Activated CD4-positive, alpha-beta T cell treated with anti-CD3 and anti-CD28 coated beads for 36 hours (primary cell): ENCODE measurements at regions not wholly inside any gene's neighbourhood (a gene's known extent, or its start where the extent isn't known, plus 50 kb on each side); places are given as distances from the start of the nearest gene placed in this dataset.
"Not testable (repeated sequence)": the region's sequence is repeated elsewhere in the genome, so short reads cannot be mapped to it uniquely, and the experiment has no call there.

Experiments used
- ATAC-seq: fragments of 200-7000 bp; cut with Tn5 transposase; one replicate; pipeline ENCODE4 v1.10.0; 2021; ENCODE audit warnings: mild to moderate bottlenecking, moderate library complexity
- CTCF ChIA-PET: fragments of 350-600 bp; sonication (Branson Sonifier 250); formaldehyde crosslinking; loops from one replicate; lab custom pipeline; 2021; ENCODE audit warnings: antibody characterized with exemption; lab: Charles Lee
- POLR2A ChIA-PET: fragments of 350-600 bp; sonication (Branson Sonifier 250); formaldehyde crosslinking; loops from one replicate; lab custom pipeline; 2021; ENCODE audit warnings: antibody characterized with exemption, inconsistent platforms; lab: Charles Lee
- DNase-seq: peaks from one replicate; pipeline ENCODE4 v3.0.0-alpha.2; 2020
- H3K27ac Mint-ChIP-seq: one replicate; pipeline ENCODE4 v1.8.0; 2021; ENCODE audit warnings: mixed read lengths
- H3K27me3 Mint-ChIP-seq: one replicate; pipeline ENCODE4 v1.8.0; 2021; ENCODE audit warnings: mixed read lengths
- H3K36me3 Mint-ChIP-seq: one replicate; pipeline ENCODE4 v1.8.0; 2021; ENCODE audit warnings: low read depth, mixed read lengths
- H3K4me1 Mint-ChIP-seq: one replicate; pipeline ENCODE4 v1.8.0; 2021; ENCODE audit warnings: mixed read lengths
- H3K4me3 Mint-ChIP-seq: one replicate; pipeline ENCODE4 v1.8.0; 2021; ENCODE audit warnings: mild to moderate bottlenecking, moderate library complexity, mixed read lengths
- H3K9me3 Mint-ChIP-seq: one replicate; pipeline ENCODE4 v1.8.0; 2021; ENCODE audit warnings: low read depth, mixed read lengths
- intact Hi-C, 2 experiments: fragments of 100-400 bp; cut with DNase I in 1 of 2; cut with micrococcal nuclease in 1 of 2; formaldehyde crosslinking; loops; one replicate each; pipeline versions ENCODE4 v1.14.2 to v1.15.1; 2022 to 2024; cut with DNase I, micrococcal nuclease

DNA sequence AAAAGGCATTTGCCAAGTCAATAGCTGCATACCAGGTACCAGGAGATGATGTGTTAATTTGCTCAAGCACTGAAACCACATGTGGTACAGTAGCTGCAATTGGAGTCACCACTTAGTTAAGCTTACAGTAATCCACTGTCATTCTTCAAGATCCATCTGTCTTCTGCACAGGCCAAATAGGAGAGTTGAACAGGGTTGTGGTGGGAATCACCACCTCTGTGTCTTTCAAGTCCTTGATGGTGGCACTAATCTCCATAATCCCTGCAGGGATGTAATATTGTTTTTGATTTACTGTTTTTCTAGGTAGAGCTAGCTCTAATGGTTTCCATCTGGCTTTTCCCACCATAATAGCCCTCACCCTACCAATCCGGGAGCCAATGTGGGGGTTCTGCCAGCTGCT, 91.9 kb downstream of the FCRL5 start:
- no peaks in the 10 kb centered on the region for H3K36me3 Mint-ChIP-seq
- ATAC-seq (no peak), DNase-seq (no peak)
- H3K27ac Mint-ChIP-seq, result no peak overlapping the region
- H3K4me3 Mint-ChIP-seq, result no peak overlapping the region
- H3K9me3 Mint-ChIP-seq, result no peaks in the 10 kb centered on the region
- intact Hi-C loops, result no loop called here
- ChIA-PET POLR2A (no interaction called here), CTCF (interaction anchor here (0.8 kb wide), 1 partner anchor 20 kb away, joined by 3 read pairs; no protein-coding TSS in a partner anchor)
- peaks cover 5% of the 10 kb centered on the region for H3K27me3 Mint-ChIP-seq
- H3K4me1 Mint-ChIP-seq, result no peaks in the 10 kb centered on the region

DNA sequence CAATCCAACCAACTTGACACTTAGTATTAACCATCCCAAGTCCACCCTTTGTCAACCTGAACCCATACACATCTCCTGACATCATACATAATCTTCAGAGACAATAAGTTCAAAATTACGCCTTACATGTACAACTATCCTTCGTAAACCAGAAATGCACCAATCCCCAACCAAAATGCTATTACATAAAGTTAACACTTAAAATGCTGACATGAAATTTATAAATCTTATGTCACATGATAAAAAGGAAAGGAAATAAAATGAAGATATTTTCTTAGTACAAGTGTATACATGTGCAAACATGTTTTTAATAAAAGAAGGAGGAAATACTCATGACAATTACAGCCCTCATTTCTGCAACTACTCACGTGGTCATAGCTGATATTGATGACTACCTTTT, 95.0 kb downstream of the FCRL5 start:
- CTCF ChIA-PET, result no interaction called here
- DNase-seq (no peak), ATAC-seq (no peak)
- Mint-ChIP-seq H3K9me3 (no peaks in the 10 kb centered on the region), H3K4me3 (no peak overlapping the region), H3K36me3 (no peaks in the 10 kb centered on the region), H3K27ac (no peak overlapping the region), H3K4me1 (no peaks in the 10 kb centered on the region), H3K27me3 (peaks cover 8% of the 10 kb centered on the region)
- intact Hi-C loops, result no loop called here
- POLR2A ChIA-PET, result no interaction called here

DNA sequence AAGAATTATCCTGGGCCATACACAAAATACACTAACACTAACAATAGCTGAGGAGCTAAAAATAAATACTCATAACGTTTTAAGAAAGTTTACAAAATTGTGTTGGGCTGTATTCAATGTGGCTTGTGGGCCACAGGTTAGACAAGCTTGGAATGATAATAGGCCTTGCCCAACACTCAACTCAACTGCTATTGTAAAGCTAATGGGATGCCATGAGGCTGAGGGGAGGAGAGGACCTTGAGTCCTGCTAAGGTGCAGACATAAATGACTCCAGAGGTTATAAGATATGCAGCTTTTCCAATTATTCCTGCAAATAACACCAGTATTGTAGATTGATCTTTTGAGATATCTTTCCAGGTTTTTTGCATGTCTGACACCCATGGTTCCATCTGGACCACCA, 97.0 kb downstream of the FCRL5 start:
- intact Hi-C loops, result no loop called here
- Mint-ChIP-seq H3K4me3 (no peak overlapping the region), H3K27ac (no peak overlapping the region), H3K36me3 (no peaks in the 10 kb centered on the region), H3K9me3 (no peaks in the 10 kb centered on the region), H3K4me1 (no peaks in the 10 kb centered on the region), H3K27me3 (peaks cover 8% of the 10 kb centered on the region)
- POLR2A ChIA-PET, result no interaction called here
- no peak for ATAC-seq
- CTCF ChIA-PET, result no interaction called here
- no peak for DNase-seq

DNA sequence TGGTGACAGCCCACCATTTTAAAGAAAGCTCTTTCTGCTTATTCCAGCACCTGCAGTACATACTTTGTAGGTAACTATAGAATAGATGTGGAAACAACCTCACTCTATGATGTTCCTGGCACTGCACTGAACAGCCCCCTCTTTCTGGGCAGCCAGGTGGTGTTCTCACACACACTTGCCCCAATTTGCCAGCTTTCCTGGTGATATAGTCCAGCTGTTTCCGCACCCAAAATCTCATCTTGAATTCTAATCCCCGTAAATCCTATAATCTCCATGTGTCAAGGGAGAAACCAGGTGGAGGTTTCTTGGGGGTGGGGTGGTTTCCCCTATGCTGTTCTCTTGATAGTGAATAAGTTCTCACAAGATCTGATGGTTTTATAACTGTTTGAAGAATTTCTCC, 102.2 kb downstream of the FCRL5 start:
- CTCF ChIA-PET, result no interaction called here
- no peak for DNase-seq
- Mint-ChIP-seq H3K4me3 (no peak overlapping the region), H3K9me3 (no peaks in the 10 kb centered on the region), H3K4me1 (no peaks in the 10 kb centered on the region), H3K27me3 (peaks cover 3% of the 10 kb centered on the region), H3K27ac (no peak overlapping the region), H3K36me3 (no peaks in the 10 kb centered on the region)
- POLR2A ChIA-PET, result no interaction called here
- ATAC-seq, result no peak
- intact Hi-C loops, result no loop called here

DNA sequence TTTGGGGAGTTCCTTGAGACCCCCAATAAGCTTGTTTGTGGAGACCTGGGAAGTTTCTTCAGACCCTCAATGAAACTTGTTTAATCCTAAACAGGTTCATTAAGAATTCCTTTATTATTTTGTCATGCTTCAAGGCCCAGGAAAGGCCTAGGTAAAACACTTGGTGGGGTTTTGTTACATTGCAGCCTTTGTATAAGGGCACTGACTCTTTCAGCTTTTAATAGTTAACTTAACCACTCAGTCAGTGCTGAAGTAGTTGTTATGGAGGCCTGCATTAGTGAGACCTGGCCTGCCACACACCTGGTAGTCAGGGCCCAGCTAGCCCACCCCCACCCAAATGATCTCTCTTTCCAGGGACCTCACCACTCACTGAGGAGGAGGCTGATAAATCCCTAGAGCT, 103.7 kb downstream of the FCRL5 start:
- ChIA-PET POLR2A (no interaction called here), CTCF (no interaction called here)
- Mint-ChIP-seq H3K9me3 (no peaks in the 10 kb centered on the region), H3K4me1 (no peaks in the 10 kb centered on the region), H3K27me3 (peaks cover under 1% of the 10 kb centered on the region), H3K36me3 (no peaks in the 10 kb centered on the region), H3K27ac (no peak overlapping the region), H3K4me3 (no peak overlapping the region)
- no peak for ATAC-seq
- intact Hi-C loops, result no loop called here
- DNase-seq, result no peak

DNA sequence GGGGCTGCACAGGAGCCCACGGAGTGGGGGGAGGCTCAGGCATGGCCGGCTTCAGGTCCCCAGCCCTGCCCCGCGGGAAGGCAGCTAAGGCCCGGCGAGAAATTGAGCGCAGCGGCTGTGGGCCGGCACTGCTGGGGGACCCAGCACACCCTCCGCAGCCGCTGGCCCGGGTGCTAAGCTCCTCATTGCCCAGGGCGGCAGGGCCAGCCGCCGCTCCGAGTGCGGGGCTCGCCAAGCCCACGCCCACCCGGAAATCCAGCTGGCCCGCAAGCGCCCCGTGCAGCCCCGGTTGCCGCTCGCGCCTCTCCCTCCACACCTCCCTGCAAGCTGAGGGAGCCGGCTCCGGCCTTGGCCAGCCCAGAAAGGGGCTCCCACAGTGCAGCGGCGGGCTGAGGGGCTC, 106.0 kb downstream of the FCRL5 start:
- DNase-seq, H3K9me3 Mint-ChIP-seq, H3K27me3 Mint-ChIP-seq, H3K36me3 Mint-ChIP-seq, H3K4me3 Mint-ChIP-seq, H3K27ac Mint-ChIP-seq, POLR2A ChIA-PET, ATAC-seq, H3K4me1 Mint-ChIP-seq, intact Hi-C loops: not testable (repeated sequence)
- CTCF ChIA-PET, result interaction anchor here (0.6 kb wide), 1 partner anchor 250 kb away, joined by 3 read pairs; no protein-coding TSS in a partner anchor

DNA sequence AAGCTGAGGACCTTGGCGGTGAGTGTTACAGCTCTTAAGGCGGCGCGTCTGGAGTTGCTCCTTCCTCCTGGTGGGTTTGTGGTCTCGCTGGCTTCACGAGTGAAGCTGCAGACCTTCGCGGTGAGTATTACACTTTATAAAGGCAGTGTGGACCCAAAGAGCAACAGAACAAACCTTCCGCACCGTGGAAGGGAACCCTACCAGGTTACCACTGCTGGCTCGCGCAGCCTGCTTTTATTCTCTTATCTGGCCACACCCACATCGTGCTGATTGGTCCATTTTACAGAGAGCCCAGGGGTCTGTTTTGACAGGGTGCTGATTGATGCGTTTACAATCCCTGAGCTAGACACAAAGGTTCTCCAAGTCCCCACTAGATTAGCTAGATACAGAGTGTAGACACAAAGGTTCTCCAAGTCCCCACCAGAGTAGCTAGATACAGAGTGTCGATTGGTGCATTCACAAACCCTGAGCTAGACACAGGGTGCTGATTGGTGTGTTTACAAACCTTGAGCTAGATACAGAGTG, 106.6 kb downstream of the FCRL5 start:
- ATAC-seq, H3K4me3 Mint-ChIP-seq, H3K27ac Mint-ChIP-seq, H3K4me1 Mint-ChIP-seq, H3K9me3 Mint-ChIP-seq, DNase-seq, intact Hi-C loops, POLR2A ChIA-PET, H3K36me3 Mint-ChIP-seq, H3K27me3 Mint-ChIP-seq: not testable (repeated sequence)
- CTCF ChIA-PET, result interaction anchor here (0.6 to 1.6 kb wide), 2 partner anchors 50 to 250 kb away, joined by 3 to 5 read pairs; no protein-coding TSS in a partner anchor

DNA sequence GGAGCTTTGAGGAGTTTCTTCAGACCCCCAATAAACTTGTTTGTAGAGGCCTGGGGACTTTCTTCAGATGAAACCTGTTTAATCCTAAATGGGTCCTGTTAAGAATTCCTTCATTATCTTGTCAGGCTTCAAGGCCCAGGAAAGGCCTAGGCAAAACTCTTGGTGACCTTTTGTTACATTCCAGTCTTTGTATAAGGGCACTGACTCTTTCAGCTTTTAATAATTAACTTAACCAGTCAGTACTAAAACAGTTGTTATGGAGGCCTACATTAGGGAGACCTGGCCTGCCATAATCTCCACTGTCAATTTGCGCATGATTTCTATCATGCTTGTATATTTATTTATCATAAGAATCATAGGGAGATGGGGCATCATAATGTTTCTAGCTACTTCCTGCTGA, 110.2 kb downstream of the FCRL5 start:
- ChIA-PET CTCF (no interaction called here), POLR2A (no interaction called here)
- no peaks in the 10 kb centered on the region for H3K27me3 Mint-ChIP-seq
- ATAC-seq, result no peak
- no peak for DNase-seq
- intact Hi-C loops, result no loop called here
- H3K27ac Mint-ChIP-seq, result no peak overlapping the region
- H3K36me3 Mint-ChIP-seq, result no peaks in the 10 kb centered on the region
- H3K4me3 Mint-ChIP-seq, result no peak overlapping the region
- H3K9me3 Mint-ChIP-seq, result no peaks in the 10 kb centered on the region
- no peaks in the 10 kb centered on the region for H3K4me1 Mint-ChIP-seq

DNA sequence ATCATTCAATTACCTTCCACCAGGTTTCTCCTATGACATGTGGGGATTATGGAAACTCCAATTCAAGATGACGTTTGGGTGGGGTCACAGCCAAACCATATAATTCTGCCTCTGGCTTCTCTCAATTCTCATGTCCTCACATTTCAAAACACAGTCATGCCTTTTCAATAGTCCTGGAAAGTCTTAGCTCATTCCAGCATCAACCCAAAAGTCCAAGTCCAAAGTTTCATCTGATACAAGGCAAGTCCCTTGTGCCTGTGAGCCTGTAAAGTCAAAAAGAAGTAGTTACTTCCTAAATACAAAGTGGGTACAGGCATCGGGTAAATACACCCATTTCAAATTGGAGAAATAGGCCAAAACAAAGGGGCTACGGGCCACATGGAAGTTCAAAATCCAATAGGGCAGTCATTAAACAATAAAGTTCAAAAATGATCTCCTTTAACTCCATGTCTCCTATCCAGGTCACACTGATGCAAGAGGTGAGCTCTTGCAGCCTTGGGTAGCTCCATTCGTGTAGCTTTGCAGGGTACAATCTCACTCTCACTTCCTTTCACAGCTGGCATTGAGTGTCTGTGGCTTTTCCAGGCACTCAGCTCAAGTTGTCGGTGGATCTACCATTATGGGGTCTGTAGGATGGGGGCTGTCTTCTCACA, 112.9 kb downstream of the FCRL5 start:
- no peak overlapping the region for H3K27ac Mint-ChIP-seq
- no peak for DNase-seq
- ChIA-PET CTCF (no interaction called here), POLR2A (no interaction called here)
- peaks cover 10% of the 10 kb centered on the region for H3K27me3 Mint-ChIP-seq
- no peaks in the 10 kb centered on the region for H3K9me3 Mint-ChIP-seq
- intact Hi-C loops, result no loop called here
- no peaks in the 10 kb centered on the region for H3K4me1 Mint-ChIP-seq
- no peak overlapping the region for H3K4me3 Mint-ChIP-seq
- H3K36me3 Mint-ChIP-seq, result no peaks in the 10 kb centered on the region
- ATAC-seq, result no peak

DNA sequence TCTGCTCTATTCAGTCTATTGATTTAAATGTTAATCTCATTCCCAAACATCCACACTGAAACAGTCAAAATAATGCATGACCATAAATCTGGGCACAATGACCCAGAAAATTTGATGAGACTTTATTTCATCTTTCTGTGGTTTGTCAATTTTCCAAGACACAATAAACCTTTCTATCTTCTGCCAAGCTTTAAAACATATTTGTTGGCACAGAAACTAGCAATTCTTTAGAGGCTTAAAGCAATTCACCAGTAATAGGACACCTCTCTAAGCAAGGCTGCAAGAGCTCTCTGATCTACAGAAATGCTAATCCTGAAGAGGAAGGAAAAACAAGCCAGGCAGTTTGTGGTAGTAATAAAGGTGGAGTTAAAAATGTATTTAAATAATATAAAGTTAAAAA, 113.7 kb downstream of the FCRL5 start:
- Mint-ChIP-seq H3K36me3 (no peaks in the 10 kb centered on the region), H3K4me3 (no peak overlapping the region), H3K27ac (no peak overlapping the region), H3K27me3 (peaks cover 14% of the 10 kb centered on the region), H3K4me1 (no peaks in the 10 kb centered on the region), H3K9me3 (no peaks in the 10 kb centered on the region)
- DNase-seq (no peak), ATAC-seq (no peak)
- ChIA-PET CTCF (no interaction called here), POLR2A (no interaction called here)
- intact Hi-C loops, result no loop called here

DNA sequence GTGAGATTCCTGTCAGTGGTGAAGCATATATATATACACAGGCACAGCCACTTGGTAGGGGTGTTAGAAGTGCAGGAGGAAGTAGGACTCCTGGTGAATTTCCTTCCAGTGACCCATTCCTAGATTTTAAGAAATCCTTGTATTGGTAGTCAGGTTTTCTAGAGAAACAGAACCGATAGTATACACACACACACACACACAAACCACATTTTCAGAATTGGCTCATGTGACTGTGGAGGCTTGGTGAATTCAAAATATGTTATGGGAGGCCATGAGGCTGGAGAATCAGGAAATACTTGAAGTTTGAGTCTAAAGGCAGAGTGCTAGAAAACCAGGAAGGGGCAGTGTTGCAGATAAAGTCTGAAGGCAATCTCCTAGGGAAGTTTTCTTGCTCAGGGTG, 114.2 kb downstream of the FCRL5 start:
- H3K9me3 Mint-ChIP-seq, result no peaks in the 10 kb centered on the region

DNA sequence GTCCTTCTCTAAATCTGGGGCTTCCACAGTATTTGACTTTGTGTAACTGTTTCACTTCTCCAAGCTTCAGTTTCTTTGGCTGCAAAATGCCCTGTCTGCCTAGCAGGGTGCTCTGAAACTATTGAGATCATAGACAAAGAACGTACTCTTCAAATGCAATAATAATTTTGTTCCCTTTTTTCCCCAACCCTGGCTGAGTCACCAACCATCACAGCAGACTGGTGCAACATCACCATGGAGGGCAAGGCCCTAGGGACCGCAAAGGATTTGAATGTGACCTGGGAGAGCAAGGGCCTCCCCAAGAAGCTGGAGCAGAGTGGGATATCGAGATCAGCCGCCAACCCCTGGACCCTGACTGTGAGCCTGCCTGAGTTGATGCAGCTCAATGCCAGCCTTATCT, 115.0 kb downstream of the FCRL5 start:
- Mint-ChIP-seq H3K9me3 (no peaks in the 10 kb centered on the region), H3K27me3 (peaks cover 15% of the 10 kb centered on the region), H3K36me3 (no peaks in the 10 kb centered on the region), H3K4me1 (no peaks in the 10 kb centered on the region), H3K4me3 (no peak overlapping the region), H3K27ac (no peak overlapping the region)
- DNase-seq (no peak), ATAC-seq (no peak)
- intact Hi-C loops, result no loop called here
- ChIA-PET CTCF (no interaction called here), POLR2A (no interaction called here)

More for the DNA sequence above, 114.2 kb downstream of the FCRL5 start:
- no peaks in the 10 kb centered on the region for H3K36me3 Mint-ChIP-seq
- peaks cover 15% of the 10 kb centered on the region for H3K27me3 Mint-ChIP-seq
- DNase-seq, result no peak
- H3K27ac Mint-ChIP-seq, result no peak overlapping the region
- H3K4me3 Mint-ChIP-seq, result no peak overlapping the region
- ChIA-PET CTCF (no interaction called here), POLR2A (no interaction called here)
- H3K4me1 Mint-ChIP-seq, result no peaks in the 10 kb centered on the region
- intact Hi-C loops, result no loop called here
- ATAC-seq, result no peak
